ENCODE measurements at regions not wholly inside any gene's neighbourhood (a gene's known extent, or its start where the extent isn't known, plus 50 kb on each side); places are given as distances from the start of the nearest gene placed in this dataset.
"Not testable (repeated sequence)": the region's sequence is repeated elsewhere in the genome, so short reads cannot be mapped to it uniquely, and the experiment has no call there.

GRCh38 chr6:120352491-120352890 is 981.8 kb downstream of the TBC1D32 start:
- H3K36me3 ChIP-seq (ENCODE audit: insufficient read depth, low read length) = no peaks in the 10 kb centered on the region
- no peaks in the 10 kb centered on the region for H3K4me1 ChIP-seq (ENCODE audit: insufficient read depth, low read length)
- H3K9ac ChIP-seq (ENCODE audit: low read depth, low read length) = no peak overlapping the region
- no peaks in the 10 kb centered on the region for H3K9me3 ChIP-seq (ENCODE audit: control insufficient read depth, insufficient read depth, low read length)

- no peaks in the 10 kb centered on the region for H3K9me3 ChIP-seq (ENCODE audit: control insufficient read depth, insufficient read depth, low read length)
- no peaks in the 10 kb centered on the region for H3K4me1 ChIP-seq (ENCODE audit: insufficient read depth, low read length)
- H3K36me3 ChIP-seq (ENCODE audit: insufficient read depth, low read length) = no peaks in the 10 kb centered on the region
- no peak overlapping the region for H3K9ac ChIP-seq (ENCODE audit: low read depth, low read length)
These were observed 985.4 kb downstream of the TBC1D32 start for GRCh38 chr6:120348926-120349325.

- no peaks in the 10 kb centered on the region for H3K9me3 ChIP-seq (ENCODE audit: control insufficient read depth, insufficient read depth, low read length)
- no peaks in the 10 kb centered on the region for H3K4me1 ChIP-seq (ENCODE audit: insufficient read depth, low read length)
- H3K36me3 ChIP-seq (ENCODE audit: insufficient read depth, low read length) = no peaks in the 10 kb centered on the region
- H3K9ac ChIP-seq (ENCODE audit: low read depth, low read length) = no peak overlapping the region
These were observed 979.0 kb upstream of the MAN1A1 start for GRCh38 chr6:120328521-120328920.

GRCh38 chr6:120320481-120321162 is 971.1 kb upstream of the MAN1A1 start:
- Histone ChIP-seq H3K9me3 (ENCODE audit: control insufficient read depth, insufficient read depth, low read length) (no peaks in the 10 kb centered on the region), H3K4me1 (ENCODE audit: insufficient read depth, low read length) (no peaks in the 10 kb centered on the region), H3K9ac (ENCODE audit: low read depth, low read length) (no peak overlapping the region), H3K36me3 (ENCODE audit: insufficient read depth, low read length) (no peaks in the 10 kb centered on the region)

DNA sequence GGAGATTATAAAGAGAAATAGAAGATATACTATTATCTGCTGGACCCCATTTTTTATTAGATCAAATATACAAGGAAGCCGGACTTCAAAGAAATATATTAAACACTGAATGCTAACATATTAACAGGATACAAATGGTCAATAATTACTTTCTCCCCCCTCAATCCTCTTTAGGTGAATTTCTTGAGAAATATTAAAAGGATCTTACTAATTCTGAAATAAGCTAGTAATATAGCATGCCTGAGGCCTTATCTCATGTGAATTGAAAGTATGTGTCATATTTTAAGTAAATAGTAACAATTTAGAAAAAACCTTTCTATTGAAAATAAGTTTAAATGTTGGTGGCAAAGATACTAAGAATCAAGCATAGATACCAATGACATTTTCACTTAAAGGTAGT is 954.7 kb upstream of the MAN1A1 start:
- Histone ChIP-seq H3K4me1 (ENCODE audit: insufficient read depth, low read length) (peaks cover 4% of the 10 kb centered on the region; the same call in 1 of the 2 replicates), H3K9me3 (ENCODE audit: control insufficient read depth, insufficient read depth, low read length) (no peaks in the 10 kb centered on the region), H3K36me3 (ENCODE audit: insufficient read depth, low read length) (no peaks in the 10 kb centered on the region), H3K9ac (ENCODE audit: low read depth, low read length) (no peak overlapping the region)

GRCh38 chr6:120303527-120303926 is 954.0 kb upstream of the MAN1A1 start:
- no peaks in the 10 kb centered on the region for H3K36me3 ChIP-seq (ENCODE audit: insufficient read depth, low read length)
- H3K9ac ChIP-seq (ENCODE audit: low read depth, low read length) = no peak overlapping the region
- H3K9me3 ChIP-seq (ENCODE audit: control insufficient read depth, insufficient read depth, low read length) = no peaks in the 10 kb centered on the region
- peaks cover 4% of the 10 kb centered on the region; the same call in 1 of the 2 replicates for H3K4me1 ChIP-seq (ENCODE audit: insufficient read depth, low read length)

DNA sequence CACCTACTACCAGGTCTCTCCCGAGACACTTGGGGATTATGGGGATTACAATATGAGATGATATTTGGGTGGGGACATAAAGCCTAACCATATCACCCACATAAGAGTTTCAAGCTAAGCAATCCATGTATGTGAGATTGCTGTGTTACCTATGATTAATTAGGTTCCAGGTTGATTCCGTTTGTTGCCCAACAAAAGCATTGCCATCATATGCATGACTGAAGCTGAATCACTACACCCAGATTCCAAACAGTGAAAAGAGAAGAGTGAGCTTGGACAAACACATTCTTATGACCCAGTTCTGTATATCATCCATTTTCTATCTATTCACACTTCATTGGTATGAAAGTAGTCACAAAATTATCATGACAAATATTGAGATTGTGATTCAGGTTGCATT is 952.5 kb upstream of the MAN1A1 start:
- no peak overlapping the region for H3K9ac ChIP-seq (ENCODE audit: low read depth, low read length)
- peaks cover 5% of the 10 kb centered on the region; the same call in 1 of the 2 replicates for H3K4me1 ChIP-seq (ENCODE audit: insufficient read depth, low read length)
- no peaks in the 10 kb centered on the region for H3K36me3 ChIP-seq (ENCODE audit: insufficient read depth, low read length)
- no peaks in the 10 kb centered on the region for H3K9me3 ChIP-seq (ENCODE audit: control insufficient read depth, insufficient read depth, low read length)

DNA sequence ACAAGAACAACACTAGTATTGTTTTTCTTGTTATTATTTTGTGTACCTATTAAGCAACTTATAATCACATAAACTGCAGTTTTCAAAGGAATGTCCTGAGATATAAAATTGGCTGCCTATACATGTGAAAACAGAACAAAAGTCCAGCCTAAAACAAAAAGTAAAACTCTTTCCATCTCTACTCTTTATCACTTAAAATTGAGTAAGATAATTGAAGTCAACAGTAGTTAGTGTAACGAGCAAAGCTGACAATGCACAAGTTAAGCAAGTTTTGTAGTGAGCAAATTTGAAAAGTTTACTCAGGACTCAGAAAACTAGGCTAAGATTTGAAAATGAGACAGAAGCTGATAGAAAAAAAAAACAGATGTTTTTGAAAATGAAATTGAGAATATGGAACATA is 941.4 kb upstream of the MAN1A1 start:
- Histone ChIP-seq H3K4me1 (ENCODE audit: insufficient read depth, low read length) (no peaks in the 10 kb centered on the region), H3K36me3 (ENCODE audit: insufficient read depth, low read length) (no peaks in the 10 kb centered on the region), H3K9me3 (ENCODE audit: control insufficient read depth, insufficient read depth, low read length) (no peaks in the 10 kb centered on the region), H3K9ac (ENCODE audit: low read depth, low read length) (no peak overlapping the region)

DNA sequence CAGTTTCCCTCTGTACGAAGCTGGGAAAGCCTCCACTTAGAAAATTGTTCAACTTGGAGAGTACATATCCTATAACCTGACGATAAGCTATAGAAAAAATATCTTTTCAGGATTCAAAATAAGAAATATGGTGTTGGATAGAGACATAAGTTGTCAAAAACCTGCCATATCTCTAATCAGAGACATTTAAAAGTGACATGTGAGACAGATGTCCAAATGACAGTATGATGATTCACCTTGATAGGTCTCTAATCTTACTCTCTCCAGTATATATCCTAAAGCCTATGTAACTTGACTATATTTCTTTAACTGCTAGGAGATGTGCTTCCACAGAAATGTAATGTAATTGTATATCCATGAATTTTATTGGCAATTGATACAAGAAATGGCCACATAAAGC is 932.4 kb upstream of the MAN1A1 start:
- no peaks in the 10 kb centered on the region for H3K4me1 ChIP-seq (ENCODE audit: insufficient read depth, low read length)

DNA sequence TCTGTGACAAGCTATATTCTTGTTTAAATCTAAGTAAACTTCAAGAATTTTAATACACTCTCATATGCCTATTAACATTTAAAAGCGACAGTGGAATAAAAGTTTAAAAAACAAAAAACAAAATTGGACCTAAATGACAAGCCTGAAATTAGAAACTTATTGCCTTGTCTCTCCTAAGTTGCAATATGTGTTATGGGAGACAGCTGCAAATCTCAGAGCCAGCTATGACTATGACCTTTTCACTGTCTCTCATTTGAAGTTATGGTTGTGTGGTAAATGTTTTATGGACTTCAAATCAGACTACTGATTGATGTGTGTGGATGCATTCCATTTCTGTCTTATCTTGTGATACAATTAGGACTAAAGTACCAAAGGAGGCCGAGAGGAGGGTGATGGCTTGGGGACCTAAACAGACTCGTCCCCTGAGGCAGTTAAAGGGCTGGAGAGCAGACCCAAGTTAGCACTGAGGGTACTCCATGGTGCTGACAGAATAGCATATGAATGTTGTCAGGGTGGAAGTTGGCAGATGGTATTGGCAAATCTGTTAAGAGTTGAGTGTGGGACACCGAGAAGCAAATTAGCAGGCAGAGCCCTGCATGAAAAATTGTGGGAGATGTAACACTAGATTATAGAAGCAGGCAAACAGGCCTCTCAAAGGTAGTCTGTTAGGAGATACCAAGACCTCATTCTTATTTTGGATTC is 930.1 kb upstream of the MAN1A1 start:
- H3K9ac ChIP-seq (ENCODE audit: low read depth, low read length) = no peak overlapping the region
- no peaks in the 10 kb centered on the region for H3K9me3 ChIP-seq (ENCODE audit: control insufficient read depth, insufficient read depth, low read length)
- H3K36me3 ChIP-seq (ENCODE audit: insufficient read depth, low read length) = no peaks in the 10 kb centered on the region
- H3K4me1 ChIP-seq (ENCODE audit: insufficient read depth, low read length) = no peaks in the 10 kb centered on the region

More for the DNA sequence above, 932.4 kb upstream of the MAN1A1 start:
- Histone ChIP-seq H3K36me3 (ENCODE audit: insufficient read depth, low read length) (no peaks in the 10 kb centered on the region), H3K9ac (ENCODE audit: low read depth, low read length) (no peak overlapping the region), H3K9me3 (ENCODE audit: control insufficient read depth, insufficient read depth, low read length) (no peaks in the 10 kb centered on the region)

GRCh38 chr6:120278689-120279396 is 929.3 kb upstream of the MAN1A1 start:
- no peaks in the 10 kb centered on the region for H3K36me3 ChIP-seq (ENCODE audit: insufficient read depth, low read length)
- no peaks in the 10 kb centered on the region for H3K4me1 ChIP-seq (ENCODE audit: insufficient read depth, low read length)
- no peak overlapping the region for H3K9ac ChIP-seq (ENCODE audit: low read depth, low read length)
- no peaks in the 10 kb centered on the region for H3K9me3 ChIP-seq (ENCODE audit: control insufficient read depth, insufficient read depth, low read length)

GRCh38 chr6:120274547-120274946 is 925.0 kb upstream of the MAN1A1 start:
- no peaks in the 10 kb centered on the region for H3K9me3 ChIP-seq (ENCODE audit: control insufficient read depth, insufficient read depth, low read length)
- H3K4me1 ChIP-seq (ENCODE audit: insufficient read depth, low read length) = no peaks in the 10 kb centered on the region
- no peak overlapping the region for H3K9ac ChIP-seq (ENCODE audit: low read depth, low read length)
- H3K36me3 ChIP-seq (ENCODE audit: insufficient read depth, low read length) = no peaks in the 10 kb centered on the region

- Histone ChIP-seq H3K4me1 (ENCODE audit: insufficient read depth, low read length) (no peaks in the 10 kb centered on the region), H3K9me3 (ENCODE audit: control insufficient read depth, insufficient read depth, low read length) (no peaks in the 10 kb centered on the region), H3K9ac (ENCODE audit: low read depth, low read length) (no peak overlapping the region), H3K36me3 (ENCODE audit: insufficient read depth, low read length) (no peaks in the 10 kb centered on the region)
These were observed 923.9 kb upstream of the MAN1A1 start for GRCh38 chr6:120273411-120273810.

GRCh38 chr6:120272038-120272437 is 922.5 kb upstream of the MAN1A1 start:
- Histone ChIP-seq H3K9ac (ENCODE audit: low read depth, low read length) (no peak overlapping the region), H3K9me3 (ENCODE audit: control insufficient read depth, insufficient read depth, low read length) (no peaks in the 10 kb centered on the region), H3K4me1 (ENCODE audit: insufficient read depth, low read length) (no peaks in the 10 kb centered on the region), H3K36me3 (ENCODE audit: insufficient read depth, low read length) (no peaks in the 10 kb centered on the region)

GRCh38 chr6:120268256-120268655 is 918.7 kb upstream of the MAN1A1 start:
- H3K9me3 ChIP-seq (ENCODE audit: control insufficient read depth, insufficient read depth, low read length); H3K9ac ChIP-seq (ENCODE audit: low read depth, low read length); H3K4me1 ChIP-seq (ENCODE audit: insufficient read depth, low read length); H3K36me3 ChIP-seq (ENCODE audit: insufficient read depth, low read length): not testable (repeated sequence)
